Right lobe of liver (tissue), 6 donors: ENCODE measurements at regions not wholly inside any gene's neighbourhood (a gene's known extent, or its start where the extent isn't known, plus 50 kb on each side); places are given as distances from the start of the nearest gene placed in this dataset.

Source experiments
- ATAC-seq, 4 donors: fragments of 200-7000 bp; cut with Tn5 transposase; one replicate each; pipeline ENCODE4 v1.9.1; 2020; ENCODE audit warnings: mild to moderate bottlenecking in 4 of 4, moderate library complexity in 4 of 4
- DNase-seq, 3 donors: peaks; one replicate each; pipeline ENCODE4 v3.0.0-alpha.2; 2020
- H3K27ac ChIP-seq, 3 donors: fragments of 200-600 bp; one replicate each; pipeline ENCODE4 v1.8.0; 2022
- H3K27me3 ChIP-seq, 2 donors: fragments of 200-600 bp; one replicate each; pipeline ENCODE4 v1.8.0; 2022
- H3K36me3 ChIP-seq, 4 donors: fragments of 200-600 bp; sonication (generic) in 1 of 4; one replicate each; pipeline versions ENCODE4 v1.5.1 to v1.8.0; 2017 to 2022; ENCODE audit warnings: control low read depth in 1 of 4
- H3K4me1 ChIP-seq, 4 donors: fragments of 200-600 bp; sonication (generic) in 1 of 4; one replicate each; pipeline versions ENCODE4 v1.5.1 to v1.8.0; 2017 to 2022; ENCODE audit warnings: control low read depth in 1 of 4
- H3K4me3 ChIP-seq, 3 donors: fragments of 200-600 bp; one replicate each; pipeline ENCODE4 v1.8.0; 2022
- H3K9me3 ChIP-seq, 4 donors: fragments of 200-600 bp; sonication (generic) in 1 of 4; one replicate each; pipeline versions ENCODE4 v1.5.1 to v1.8.0; 2017 to 2022; ENCODE audit warnings: control low read depth in 1 of 4
- CTCF ChIP-seq, 4 donors: fragments of 200-600 bp in 3 of 4; fragments of 450-650 bp in 1 of 4; IDR thresholded peaks; one replicate each; pipeline versions ENCODE4 v1.5.1 to v1.8.0; 2016 to 2022; ENCODE audit warnings: antibody characterized with exemption in 4 of 4, mild to moderate bottlenecking in 2 of 4
- POLR2A ChIP-seq: fragments of 450-650 bp; IDR thresholded peaks from one replicate; pipeline ENCODE4 v1.6.1; 2017; ENCODE audit warnings: antibody characterized with exemption, mild to moderate bottlenecking
- WGBS: methylation state at CpG from one replicate; pipeline ENCODE4 v1.1.6; 2018; ENCODE audit warnings: low coverage, low lambda C conversion rate; ENCODE audit not compliant: insufficient coverage; ENCODE audit errors: missing lambda C conversion rate; 5-methylcytosine and 5-hydroxymethylcytosine counted together
- intact Hi-C, 2 donors: fragments of 100-400 bp; cut with DNase I; formaldehyde crosslinking; loops; one replicate each; pipeline versions ENCODE4 v1.11.2 to v1.14.1; 2022
- donor health status: DM: no; HTN: yes; CAD: no.
- donor health status: DM: no; HTN: no; CAD: no.
- donor health status: DM: no; HTN: no; CAD: no.
- donor health status: DM: no; HTN: yes; CAD: no.
- donor health status: DM: no; HTN: yes; CAD: no.

GRCh38 chr14:65231286-65231980, 129.1 kb upstream of the MAX start:
- intact Hi-C loops, result no loop called here
- WGBS, result 63% methylated on average over 6 of the region's 6 CpGs
- Histone ChIP-seq H3K27ac (no peak overlapping the region), H3K27me3 (no peaks in the 10 kb centered on the region), H3K9me3 (no peaks in the 10 kb centered on the region), H3K4me3 (no peak overlapping the region), H3K36me3 (no peaks in the 10 kb centered on the region), H3K4me1 (no peaks in the 10 kb centered on the region)
- TF ChIP-seq CTCF (IDR thresholded peaks at IDR 0.05) (no peak), POLR2A (no peak)
- DNase-seq (no peak), ATAC-seq (no peak)

- Histone ChIP-seq H3K4me3 (no peak overlapping the region), H3K27ac (no peak overlapping the region), H3K27me3 (no peaks in the 10 kb centered on the region), H3K9me3 (no peaks in the 10 kb centered on the region), H3K4me1 (no peaks in the 10 kb centered on the region), H3K36me3 (no peaks in the 10 kb centered on the region)
- ATAC-seq (no peak), DNase-seq (no peak)
- 53% methylated on average over 3 of the region's 5 CpGs for WGBS
- no peak for TF ChIP-seq POLR2A
- no peak for TF ChIP-seq CTCF (IDR thresholded peaks at IDR 0.05)
- intact Hi-C loops, result no loop called here
These were observed 132.5 kb upstream of the MAX start for GRCh38 chr14:65234752-65235361.

- H3K4me1 ChIP-seq, result no peaks in the 10 kb centered on the region
- no peak for ATAC-seq
- 44% methylated on average over 5 of the region's 5 CpGs for WGBS
These were observed 134.9 kb upstream of the MAX start for GRCh38 chr14:65237023-65237814.

GRCh38 chr14:65237941-65238340, 135.6 kb upstream of the MAX start:
- WGBS, result 49% methylated on average over 4 of the region's 6 CpGs
- no peaks in the 10 kb centered on the region for H3K27me3 ChIP-seq
- H3K9me3 ChIP-seq, result no peaks in the 10 kb centered on the region
- H3K4me3 ChIP-seq, result no peak overlapping the region
- DNase-seq (no peak), ATAC-seq (no peak)
- no peak overlapping the region for H3K27ac ChIP-seq
- TF ChIP-seq POLR2A, result no peak
- TF ChIP-seq CTCF (IDR thresholded peaks at IDR 0.05), result no peak
- no peaks in the 10 kb centered on the region for H3K4me1 ChIP-seq
- intact Hi-C loops, result no loop called here
- H3K36me3 ChIP-seq, result no peaks in the 10 kb centered on the region

More at GRCh38 chr14:65237023-65237814, 134.9 kb upstream of the MAX start:
- TF ChIP-seq POLR2A (no peak), CTCF (IDR thresholded peaks at IDR 0.05) (no peak)
- Histone ChIP-seq H3K27ac (no peak overlapping the region), H3K27me3 (no peaks in the 10 kb centered on the region), H3K4me3 (no peak overlapping the region), H3K9me3 (no peaks in the 10 kb centered on the region), H3K36me3 (no peaks in the 10 kb centered on the region)
- intact Hi-C loops, result no loop called here
- no peak for DNase-seq
